IMR-90 (cell line): ENCODE measurements at regions not wholly inside any gene's neighbourhood (a gene's known extent, or its start where the extent isn't known, plus 50 kb on each side); places are given as distances from the start of the nearest gene placed in this dataset.

Source experiments
- ATAC-seq: fragments of 200-7000 bp; cut with Tn5 transposase; 2 replicates; pipeline ENCODE4 v1.9.1; 2020; ENCODE audit warnings: low read depth, mild to moderate bottlenecking, moderate library complexity
- BruUV-seq: library from RNA; stranded (reverse); fragments of 400-500 nt; replicated peaks from 2 replicates; lab custom pipeline; 2021; lab: Mats Ljungman, UMichigan
- CTCF ChIA-PET: fragments of 300-600 bp; formaldehyde crosslinking; extraction: SDS; loops from one replicate; lab custom pipeline; 2021; ENCODE audit warnings: antibody characterized with exemption; lab: Yijun Ruan, JAX
- POLR2A ChIA-PET: fragments of 300-600 bp; sonication (Branson Sonifier 250); formaldehyde crosslinking; loops from one replicate; lab custom pipeline; 2022; ENCODE audit warnings: antibody characterized with exemption; ENCODE audit not compliant: unreplicated experiment; lab: Charles Lee
- DNase-seq: peaks from one replicate; pipeline ENCODE4 v3.0.0; 2013
- H2AFZ ChIP-seq: replicated peaks from 2 replicates; pipeline ENCODE3; 2013; ENCODE audit warnings: low read length, mild to moderate bottlenecking; ENCODE audit not compliant: poor library complexity
- H2AK5ac ChIP-seq: 2 replicates; pipeline ENCODE4 v1.6.1; 2013; ENCODE audit warnings: low read depth, low read length, inconsistent platforms
- H2AK9ac ChIP-seq: replicated peaks from 2 replicates; pipeline ENCODE3; 2013; ENCODE audit warnings: mild to moderate bottlenecking, low read depth, low read length, moderate library complexity; ENCODE audit not compliant: poor library complexity
- H2BK120ac ChIP-seq: 2 replicates; pipeline ENCODE4 v1.6.1; 2013; ENCODE audit warnings: low read depth, low read length, inconsistent platforms
- H2BK15ac ChIP-seq: 3 replicates; pipeline ENCODE4 v1.6.1; 2013; ENCODE audit warnings: low read depth, low read length, inconsistent platforms
- H2BK20ac ChIP-seq: 2 replicates; pipeline ENCODE4 v1.6.1; 2013; ENCODE audit warnings: low read depth, mild to moderate bottlenecking, inconsistent platforms, low read length, moderate library complexity
- H2BK5ac ChIP-seq: 2 replicates; pipeline ENCODE4 v1.6.1; 2013; ENCODE audit warnings: mild to moderate bottlenecking, low read depth, low read length, inconsistent platforms; ENCODE audit not compliant: poor library complexity, severe bottlenecking
- H3K14ac ChIP-seq: replicated peaks from 2 replicates; pipeline ENCODE4 v1.6.1; 2013; ENCODE audit warnings: low read depth, low read length, inconsistent platforms
- H3K18ac ChIP-seq: 2 replicates; pipeline ENCODE4 v1.6.1; 2013; ENCODE audit warnings: low read depth, low read length, control low read depth
- H3K23ac ChIP-seq: 2 replicates; pipeline ENCODE4 v1.6.1; 2013; ENCODE audit warnings: low read depth, low read length, inconsistent platforms
- H3K27ac ChIP-seq: 2 replicates; pipeline ENCODE4 v1.5.1; 2013; ENCODE audit warnings: mild to moderate bottlenecking, control low read depth, low read length; ENCODE audit not compliant: insufficient read depth
- H3K27me3 ChIP-seq: 2 replicates; pipeline ENCODE4 v1.6.1; 2013; ENCODE audit warnings: low read length; ENCODE audit not compliant: control insufficient read depth, insufficient read depth
- H3K36me3 ChIP-seq: 2 replicates; pipeline ENCODE4 v1.6.1; 2013; ENCODE audit warnings: low read length, mixed read lengths; ENCODE audit not compliant: control insufficient read depth, insufficient read depth
- H3K4ac ChIP-seq: 2 replicates; pipeline ENCODE4 v1.6.1; 2013; ENCODE audit warnings: low read depth, low read length, inconsistent platforms
- H3K4me1 ChIP-seq: 2 replicates; pipeline ENCODE4 v1.6.1; 2013; ENCODE audit warnings: low read length, mixed read lengths; ENCODE audit not compliant: control insufficient read depth, insufficient read depth
- H3K4me2 ChIP-seq: 2 replicates; pipeline ENCODE4 v1.6.1; 2013; ENCODE audit warnings: low read depth, mild to moderate bottlenecking, control low read depth, low read length, moderate library complexity
- H3K4me3 ChIP-seq: 2 replicates; pipeline ENCODE4 v1.5.1; 2013; ENCODE audit warnings: low read depth, mild to moderate bottlenecking, control low read depth, low read length, moderate library complexity; ENCODE audit not compliant: insufficient read depth
- H3K56ac ChIP-seq: 2 replicates; pipeline ENCODE4 v1.6.1; 2013; ENCODE audit warnings: low read length, inconsistent platforms; ENCODE audit not compliant: insufficient read depth; ENCODE audit errors: extremely low read depth
- H3K79me1 ChIP-seq, 2 experiments: 2 replicates each; pipeline ENCODE4 v1.6.1; 2013; ENCODE audit warnings: low read length in 2 of 2, inconsistent platforms in 1 of 2, low read depth in 1 of 2
- H3K9ac ChIP-seq: 2 replicates; pipeline ENCODE4 v1.6.1; 2013; ENCODE audit warnings: low read depth, low read length, control low read depth
- H3K9me1 ChIP-seq: 2 replicates; pipeline ENCODE4 v1.6.1; 2013; ENCODE audit warnings: low read length, inconsistent platforms; ENCODE audit not compliant: insufficient read depth
- H3K9me3 ChIP-seq: 2 replicates; pipeline ENCODE4 v1.6.1; 2013; ENCODE audit warnings: low read length; ENCODE audit not compliant: control insufficient read depth, insufficient read depth
- H4K20me1 ChIP-seq: 2 replicates; pipeline ENCODE4 v1.6.1; 2013; ENCODE audit warnings: low read length, inconsistent platforms; ENCODE audit not compliant: insufficient read depth
- H4K5ac ChIP-seq: 2 replicates; pipeline ENCODE4 v1.6.1; 2013; ENCODE audit warnings: mild to moderate bottlenecking, low read depth, low read length, control low read depth
- H4K8ac ChIP-seq, 2 experiments: 2 replicates each; pipeline ENCODE4 v1.6.1; 2013; ENCODE audit warnings: low read depth in 2 of 2, low read length in 2 of 2, control low read depth in 1 of 2, inconsistent platforms in 1 of 2
- H4K91ac ChIP-seq: 2 replicates; pipeline ENCODE4 v1.6.1; 2013; ENCODE audit warnings: low read depth, low read length, inconsistent platforms; ENCODE audit not compliant: insufficient read depth
- BHLHE40 ChIP-seq: fragments of 150-350 bp; IDR thresholded peaks from 2 replicates; pipeline ENCODE4 v1.6.1; 2016; ENCODE audit warnings: mild to moderate bottlenecking, low read depth, low read length
- CHD1 ChIP-seq: IDR thresholded peaks from 2 replicates; pipeline ENCODE4 v1.6.1; 2012; ENCODE audit warnings: low read depth, low read length, improper control_type of control experiment
- ELK1 ChIP-seq: fragments of 150-350 bp; IDR thresholded peaks from 2 replicates; pipeline ENCODE4 v1.6.1; 2016; ENCODE audit warnings: low read depth, mild to moderate bottlenecking, low read length, moderate library complexity, borderline replicate concordance
- FOS ChIP-seq: fragments of 150-350 bp; IDR thresholded peaks from 2 replicates; pipeline ENCODE4 v1.6.1; 2016; ENCODE audit warnings: low read depth, low read length
- MAFK ChIP-seq: IDR thresholded peaks from 2 replicates; pipeline ENCODE4 v1.6.1; 2012; ENCODE audit warnings: low read depth, low read length, improper control_type of control experiment
- RAD21 ChIP-seq: IDR thresholded peaks from 2 replicates; pipeline ENCODE4 v1.6.1; 2012; ENCODE audit warnings: low read length, improper control_type of control experiment
- RCOR1 ChIP-seq: IDR thresholded peaks from 2 replicates; pipeline ENCODE4 v1.6.1; 2012; ENCODE audit warnings: mild to moderate bottlenecking, low read length, improper control_type of control experiment; ENCODE audit not compliant: insufficient replicate concordance
- SMC3 ChIP-seq: fragments of 150-350 bp; IDR thresholded peaks from 2 replicates; pipeline ENCODE4 v1.6.1; 2016; ENCODE audit warnings: low read depth, mild to moderate bottlenecking, antibody characterized with exemption, low read length, moderate library complexity
- USF2 ChIP-seq: fragments of 150-350 bp; IDR thresholded peaks from 2 replicates; pipeline ENCODE4 v1.6.1; 2017; ENCODE audit warnings: mild to moderate bottlenecking, antibody characterized with exemption, low read length, low read depth
- WGBS, 2 experiments: methylation state at CpG; one replicate each; pipeline versions ENCODE4 v1.1.5 to v1.1.7; 2013; ENCODE audit warnings: missing lambda C conversion rate in 2 of 2; ENCODE audit not compliant: insufficient read length in 1 of 2; ENCODE audit errors: extremely low coverage in 2 of 2; 5-methylcytosine and 5-hydroxymethylcytosine counted together
- dilution Hi-C: fragments of 300-500 bp; cut with HindIII; formaldehyde crosslinking; loops from one replicate; pipeline ENCODE4 v1.14.3; 2018; ENCODE audit warnings: low sequenced_read_pairs; ENCODE audit not compliant: unreplicated experiment
- in situ Hi-C: fragments of 300-500 bp; cut with MboI; formaldehyde crosslinking; loops from 3 replicates; pipeline ENCODE4 v1.14.3; 2019; ENCODE audit warnings: low sequenced_read_pairs, inconsistent platforms, mixed read lengths
- intact Hi-C: fragments of 100-400 bp; cut with micrococcal nuclease; formaldehyde crosslinking; loops from 2 replicates; pipeline ENCODE4 v1.10.0; 2022

- Histone ChIP-seq H2AK9ac (no peak overlapping the region), H2BK20ac (no peak overlapping the region), H3K14ac (no peak overlapping the region), H3K56ac (no peak overlapping the region), H3K9ac (no peak overlapping the region), H2AFZ (no peak overlapping the region), H4K20me1 (no peaks in the 10 kb centered on the region), H4K91ac (no peak overlapping the region), H4K5ac (no peak overlapping the region), H3K4me1 (no peaks in the 10 kb centered on the region), H2BK5ac (no peak overlapping the region), H3K9me1 (no peaks in the 10 kb centered on the region), H3K27ac (no peak overlapping the region), H3K9me3 (no peaks in the 10 kb centered on the region), H4K8ac (no peak overlapping the region), H3K79me1 (no peaks in the 10 kb centered on the region), H2AK5ac (no peak overlapping the region), H2BK120ac (no peak overlapping the region), H3K18ac (no peak overlapping the region), H3K4me2 (no peak overlapping the region), H3K4ac (no peak overlapping the region), H3K36me3 (no peaks in the 10 kb centered on the region), H3K27me3 (peaks cover 7% of the 10 kb centered on the region), H3K4me3 (no peak overlapping the region), H2BK15ac (no peak overlapping the region), H3K23ac (no peak overlapping the region)
- 27% methylated on average over 2 of the region's 3 CpGs; no CpG with 5 or more reads in 1 of the 2 experiments for WGBS, 2 experiments
- no peak for TF ChIP-seq CHD1
- TF ChIP-seq MAFK: no peak
- no peak for TF ChIP-seq ELK1
- no peak for TF ChIP-seq USF2
- TF ChIP-seq SMC3: no peak
- no peak for TF ChIP-seq RAD21
- no peak for TF ChIP-seq FOS
- no peak for TF ChIP-seq BHLHE40
- TF ChIP-seq RCOR1: no peak
- in situ Hi-C loops (no loop called here), intact Hi-C loops (no loop called here), dilution Hi-C loops (no loop called here)
- CTCF ChIA-PET: no interaction called here
- POLR2A ChIA-PET: no interaction called here
- DNase-seq (peak; percentile 1), ATAC-seq (no peak)
- no TSS peak for BruUV-seq
Observed at GRCh38 chr18:55089610-55090009, 130.3 kb upstream of the CCDC68 start.
